NOMO-1 treated with DMSO at 0.1 percent for 48 hours (cell line): ENCODE measurements at regions not wholly inside any gene's neighbourhood (a gene's known extent, or its start where the extent isn't known, plus 50 kb on each side); places are given as distances from the start of the nearest gene placed in this dataset.
"Not testable (repeated sequence)": the region's sequence is repeated elsewhere in the genome, so short reads cannot be mapped to it uniquely, and the experiment has no call there.

Experiments
- DNase-seq: peaks from one replicate; lab custom pipeline; 2025; ENCODE audit not compliant: unreplicated experiment; lab: John Stamatoyannopoulos, UW

DNA sequence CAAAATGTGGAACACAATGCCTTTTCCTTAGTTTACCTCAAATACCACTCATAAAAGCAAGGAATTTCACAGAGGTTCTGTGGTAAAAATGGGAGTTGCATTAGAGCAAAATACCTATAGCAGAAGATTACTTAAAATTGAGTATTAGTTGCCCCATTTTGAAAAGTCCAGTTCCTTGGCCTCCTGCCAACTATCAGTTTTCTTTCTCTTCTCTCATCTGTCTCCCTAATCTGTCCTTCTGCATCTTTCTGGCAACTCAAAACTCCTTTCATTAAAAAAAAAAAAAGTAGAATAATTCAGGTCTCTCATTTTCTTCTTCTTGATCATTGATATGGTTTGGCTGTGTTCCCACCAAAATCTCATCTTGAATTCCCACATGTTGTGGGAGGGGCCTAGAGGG lies 127.3 kb downstream of the ATP23 start:
- DNase-seq = no peak

DNA sequence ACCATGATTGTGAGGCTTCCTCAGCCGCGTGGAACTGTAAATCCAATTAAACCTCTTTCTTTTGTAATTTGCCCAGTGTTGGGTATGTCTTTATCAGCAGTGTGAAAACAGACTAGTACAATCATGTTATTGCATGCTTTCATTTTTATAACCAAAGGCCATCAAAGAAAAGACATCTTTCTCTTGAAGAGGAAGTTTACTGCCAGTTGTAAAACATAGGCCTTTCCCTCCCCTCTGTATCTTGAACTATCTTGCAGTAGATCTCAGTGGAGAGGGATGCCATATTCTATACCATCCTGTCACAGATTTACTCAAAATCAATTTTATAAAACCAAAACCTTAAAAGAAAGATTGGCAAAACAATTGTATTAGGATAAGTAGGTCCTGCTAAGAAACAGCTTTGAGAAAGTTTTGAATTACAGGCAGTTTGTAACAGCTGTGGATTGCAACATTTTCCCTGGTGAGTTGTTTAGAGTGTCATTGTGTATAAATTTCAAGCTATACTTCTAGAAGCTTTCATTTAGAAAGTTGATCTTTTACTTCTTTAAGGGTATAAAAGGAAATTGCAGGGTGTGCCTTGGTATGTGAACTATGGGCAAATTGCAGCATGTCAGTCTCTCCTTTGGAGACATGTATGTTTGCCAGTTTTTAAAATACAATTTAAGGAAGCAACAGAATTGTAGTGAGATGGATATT lies 128.0 kb downstream of the ATP23 start:
- DNase-seq = peak; percentile 79

DNA sequence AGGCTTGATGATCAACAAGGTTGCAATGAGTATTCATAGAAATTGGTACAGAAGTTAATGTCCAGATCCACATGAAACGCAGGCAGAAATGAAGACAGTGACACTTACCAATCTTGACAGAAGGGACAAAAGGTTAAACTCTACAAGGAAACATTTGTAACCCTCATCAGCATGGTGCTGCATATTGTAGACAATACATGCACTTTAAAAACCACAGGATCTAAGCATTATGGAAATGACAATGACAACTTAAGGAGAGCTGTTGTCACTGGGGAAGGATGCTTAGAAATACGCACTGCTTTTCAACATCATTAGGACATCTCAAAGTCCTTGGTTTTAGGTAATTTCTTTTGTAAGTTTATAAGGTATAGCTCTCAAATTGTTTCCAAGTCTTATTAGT lies 130.6 kb downstream of the ATP23 start:
- DNase-seq = no peak

DNA sequence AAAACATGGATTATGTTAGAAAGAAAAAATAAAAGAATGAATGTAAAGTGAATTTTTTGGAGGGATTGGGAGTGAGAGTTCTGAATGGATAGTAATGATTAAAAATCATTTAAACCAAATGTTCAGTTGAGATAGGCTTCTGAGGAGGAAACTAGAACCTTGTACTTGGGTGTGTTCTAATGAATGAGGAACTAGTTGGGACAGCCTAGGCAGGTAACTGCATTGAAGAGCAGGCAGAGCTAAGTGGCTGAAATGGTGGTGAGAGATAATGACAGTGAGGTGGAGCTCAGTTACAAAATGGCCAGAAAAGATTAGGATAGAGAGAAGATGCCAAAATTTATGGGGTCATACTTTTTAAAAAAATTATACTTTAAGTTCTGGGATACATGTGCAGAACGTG lies 132.9 kb downstream of the ATP23 start:
- DNase-seq = no peak

DNA sequence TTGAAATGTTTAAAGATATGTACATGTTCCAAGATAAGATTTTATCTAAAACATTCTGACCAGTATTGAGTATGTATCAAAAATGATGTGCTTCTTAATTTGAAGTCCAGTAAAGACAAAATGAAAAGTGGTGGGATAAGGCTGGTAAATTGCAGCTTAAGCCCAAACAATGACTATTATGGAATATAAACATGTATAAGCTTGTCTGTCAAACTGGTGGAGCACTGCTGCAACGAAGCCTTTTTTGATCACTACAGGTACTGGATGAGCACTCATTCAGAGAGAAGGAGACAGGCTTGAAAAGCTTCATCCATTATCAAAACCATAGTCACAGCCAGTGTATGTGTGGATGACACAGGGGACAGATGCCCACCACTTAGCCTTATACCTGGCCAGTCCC lies 138.4 kb downstream of the ATP23 start:
- no peak for DNase-seq

DNA sequence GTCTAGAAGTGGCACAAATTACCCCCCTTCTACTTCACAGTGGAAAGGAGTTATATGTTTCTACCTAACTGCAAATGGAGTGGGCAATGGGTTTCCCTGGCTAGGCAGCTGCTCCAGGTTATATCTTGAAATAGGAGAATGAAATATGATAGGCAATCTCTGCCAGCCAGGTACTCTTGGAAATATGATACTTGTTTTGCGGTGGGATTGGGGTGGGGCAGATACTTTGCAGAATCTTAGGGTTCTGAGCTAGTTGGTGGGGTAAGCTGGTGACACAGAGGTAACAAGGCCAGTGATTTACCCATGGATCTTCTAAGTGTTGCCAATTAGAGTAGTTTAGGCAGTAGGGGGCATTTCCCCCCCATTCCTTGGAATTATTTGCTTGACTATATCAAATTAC lies 140.1 kb downstream of the ATP23 start:
- DNase-seq = no peak

DNA sequence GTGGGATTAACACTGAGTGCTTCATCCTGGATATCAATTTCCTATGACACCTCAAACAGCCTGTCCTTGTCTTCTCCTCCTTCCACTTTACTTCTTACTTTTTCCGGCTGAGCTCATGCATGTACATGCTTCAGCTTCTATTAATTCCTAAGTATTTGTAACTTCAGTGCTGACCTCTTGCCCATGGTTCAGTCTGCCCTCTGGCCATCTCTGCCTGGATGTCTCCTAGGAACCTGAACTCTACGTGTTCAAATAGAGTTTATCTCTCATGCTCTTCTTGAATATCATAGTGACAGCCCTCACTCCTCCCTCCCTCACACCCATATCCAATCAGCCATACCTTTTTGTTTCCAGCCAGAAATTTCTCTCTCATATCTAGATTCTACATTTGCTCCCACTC lies 141.6 kb downstream of the ATP23 start:
- DNase-seq = no peak

DNA sequence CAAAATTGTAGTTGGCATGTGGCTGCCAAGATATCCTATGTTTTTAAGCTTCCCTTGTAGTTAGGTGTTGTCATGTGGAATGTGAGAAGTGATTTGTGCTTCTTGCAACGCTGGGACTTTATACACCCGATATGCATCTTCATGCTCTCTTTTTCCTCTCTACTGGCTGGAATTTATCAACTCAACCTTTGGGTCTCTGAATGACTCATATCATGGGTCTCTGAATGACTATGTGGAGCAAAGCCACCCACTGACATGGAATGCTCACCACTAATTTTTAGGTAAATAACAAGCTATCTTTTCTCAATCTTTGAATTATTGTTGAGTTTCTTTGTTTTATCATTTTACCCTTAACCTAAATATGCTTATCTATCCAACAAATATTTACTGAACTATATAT lies 144.6 kb downstream of the ATP23 start:
- no peak for DNase-seq

DNA sequence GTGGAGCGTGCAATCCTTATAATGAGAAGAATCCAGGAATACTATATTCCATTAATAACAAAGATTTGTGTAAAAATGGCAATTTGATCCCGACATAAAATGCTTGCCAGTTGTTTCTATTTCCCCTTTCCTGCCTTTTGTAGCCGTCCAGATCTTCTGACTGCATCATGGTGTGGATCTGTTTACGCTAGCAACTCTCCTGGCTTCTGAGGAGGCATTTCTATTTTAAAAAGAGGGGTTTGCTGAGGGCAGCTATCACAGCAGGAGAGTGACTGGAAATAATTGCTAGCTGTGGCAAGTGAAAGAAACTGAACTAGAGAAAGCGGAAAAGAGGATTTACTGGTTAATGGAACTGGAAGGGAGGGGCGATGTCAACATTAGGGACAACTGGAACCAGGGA lies 145.6 kb downstream of the ATP23 start:
- no peak for DNase-seq

DNA sequence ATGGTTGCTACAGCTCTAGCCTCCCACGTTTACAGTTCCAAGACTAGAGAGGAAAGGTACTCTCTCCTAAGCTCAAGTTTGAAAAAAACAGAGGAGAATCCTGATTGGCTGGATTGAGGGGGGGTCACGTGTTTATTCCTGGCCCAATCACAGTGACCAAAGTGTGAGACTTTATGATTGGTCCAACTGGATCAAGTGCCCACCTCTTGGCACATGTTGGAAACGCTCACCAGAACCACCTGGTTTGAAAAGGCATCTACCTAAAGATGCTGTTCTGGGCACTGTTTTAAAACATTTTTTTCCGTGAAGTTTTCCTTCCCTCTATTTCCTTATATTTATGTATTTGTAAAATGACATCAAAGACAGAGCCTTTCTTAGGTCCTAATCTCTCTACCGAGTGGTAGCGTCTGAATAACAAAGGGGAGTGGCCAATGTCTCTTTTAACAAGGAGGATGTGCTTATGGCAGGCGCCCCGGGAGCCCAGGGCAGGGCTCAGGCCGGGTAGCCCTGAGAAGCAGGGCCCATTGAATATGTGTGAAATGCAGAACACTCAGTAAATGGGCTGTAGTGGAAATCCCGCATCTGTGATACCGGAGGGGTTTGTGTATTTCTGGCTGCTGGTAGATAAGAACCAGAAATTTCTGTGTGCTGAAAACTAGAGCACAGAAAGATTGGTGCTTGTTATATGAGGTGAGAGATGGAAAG lies 146.2 kb downstream of the ATP23 start:
- DNase-seq = no peak

DNA sequence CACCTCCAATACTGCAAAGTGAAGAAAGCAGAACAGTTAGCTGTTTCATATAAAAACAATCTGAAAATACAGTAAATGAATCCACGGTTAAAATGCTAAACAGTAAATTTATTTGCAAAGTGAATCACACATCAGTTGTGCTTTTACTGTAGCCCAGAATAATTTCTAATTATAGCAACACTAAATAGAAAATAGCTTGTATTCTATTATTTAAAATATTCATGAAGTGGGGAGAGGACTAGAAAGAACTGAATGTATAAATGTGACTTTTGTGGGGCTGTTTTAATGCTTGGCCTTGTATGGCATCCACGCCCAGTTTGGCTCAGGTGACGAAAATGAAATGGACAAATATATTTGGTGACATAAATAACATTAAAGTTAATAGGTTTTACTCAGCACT lies 148.2 kb downstream of the ATP23 start:
- DNase-seq = no peak

DNA sequence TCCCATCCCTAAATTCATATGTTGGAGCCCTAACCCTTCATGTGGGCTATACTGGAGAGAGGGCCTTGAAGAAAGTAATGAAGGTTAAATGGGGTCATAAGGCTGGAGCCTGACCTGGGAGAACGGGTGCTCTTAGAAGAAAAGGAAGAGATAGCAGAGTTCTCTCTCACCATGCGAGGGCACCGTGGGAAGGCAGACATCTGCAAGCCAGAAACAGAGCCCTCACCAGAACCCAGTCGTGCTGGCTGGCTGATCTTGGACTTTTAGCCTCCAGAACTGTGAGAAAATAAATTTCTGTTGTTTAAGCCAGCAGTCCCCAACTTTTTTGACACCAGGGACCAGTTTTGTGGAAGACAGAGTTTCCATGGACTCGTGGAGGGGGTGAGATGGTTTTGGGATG lies 149.3 kb downstream of the ATP23 start:
- no peak for DNase-seq

DNA sequence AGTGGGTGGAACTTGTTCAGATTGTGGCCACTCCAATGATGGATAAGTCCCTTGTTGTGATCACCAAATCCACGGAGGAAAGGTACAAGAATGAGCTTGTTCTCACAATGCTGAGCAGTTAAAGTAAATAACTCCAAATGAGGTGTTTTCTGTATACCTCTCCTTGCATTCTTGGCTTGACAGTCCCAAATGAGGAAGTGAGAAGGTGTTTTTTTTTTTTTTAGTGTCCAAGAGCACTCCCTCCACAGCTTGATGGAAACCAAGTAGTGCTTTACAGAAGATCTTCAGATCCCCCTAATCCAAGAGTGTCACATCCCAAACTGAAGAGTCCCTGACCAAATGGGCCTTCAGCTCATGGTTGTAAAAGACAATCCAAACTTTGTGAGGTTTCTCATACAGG lies 153.6 kb downstream of the ATP23 start:
- no peak for DNase-seq

DNA sequence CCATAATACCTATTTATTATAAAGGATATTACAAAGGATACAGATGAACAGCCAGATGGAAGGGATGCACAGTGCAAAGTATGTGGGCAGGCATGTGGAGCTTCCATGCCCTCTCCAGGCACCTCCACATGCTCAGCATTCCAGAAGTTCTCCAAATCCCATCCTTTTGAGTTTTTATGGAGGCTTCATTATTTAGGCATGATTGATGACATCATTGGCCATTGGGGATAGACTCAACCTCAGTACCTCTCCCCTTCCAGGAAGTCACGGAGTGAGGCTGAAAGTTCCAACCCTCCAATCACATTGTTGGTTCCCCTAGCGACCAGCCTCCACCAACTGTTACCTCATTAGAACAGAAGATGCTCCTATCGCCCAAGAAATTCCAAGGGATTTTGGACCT lies 156.4 kb downstream of the ATP23 start:
- no peak for DNase-seq

DNA sequence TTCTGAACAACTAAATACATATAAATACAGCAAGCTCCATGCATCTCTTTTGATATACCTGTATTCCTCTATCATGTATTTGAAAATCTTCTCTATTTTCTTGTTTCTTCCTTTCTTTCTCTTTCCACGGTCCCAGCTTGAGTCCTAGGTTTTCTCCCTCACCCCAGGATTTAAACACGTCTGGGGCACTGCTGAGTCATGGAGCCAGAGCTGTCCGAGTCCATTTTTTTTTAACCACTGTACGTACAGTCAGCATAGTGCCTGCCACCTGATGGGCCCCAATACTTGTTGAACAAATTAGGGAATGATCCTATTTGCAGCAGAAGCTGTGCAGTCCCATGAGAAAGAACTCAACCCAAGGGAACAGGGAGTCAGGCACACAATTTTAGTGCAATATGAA lies 158.1 kb downstream of the ATP23 start:
- no peak for DNase-seq

DNA sequence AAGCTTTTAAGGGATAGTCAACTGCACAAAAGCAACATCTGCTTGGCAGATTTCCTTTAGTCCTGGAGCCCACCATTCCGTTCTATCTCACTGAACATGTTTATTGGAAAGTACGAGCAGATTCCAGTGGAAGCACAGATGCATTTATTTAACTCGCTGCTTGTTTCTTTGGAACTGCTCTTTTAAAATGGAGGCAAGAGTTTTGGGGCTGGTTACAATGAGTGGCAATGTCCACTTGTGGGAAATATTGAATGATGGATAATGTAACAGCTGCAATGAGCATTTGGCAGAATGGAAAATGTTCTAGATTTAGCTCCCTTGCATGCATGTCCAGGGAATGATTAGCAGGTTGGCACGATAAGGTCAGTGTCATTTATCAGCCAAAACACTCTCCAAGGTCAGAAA lies 163.0 kb downstream of the ATP23 start:
- DNase-seq = no peak

DNA sequence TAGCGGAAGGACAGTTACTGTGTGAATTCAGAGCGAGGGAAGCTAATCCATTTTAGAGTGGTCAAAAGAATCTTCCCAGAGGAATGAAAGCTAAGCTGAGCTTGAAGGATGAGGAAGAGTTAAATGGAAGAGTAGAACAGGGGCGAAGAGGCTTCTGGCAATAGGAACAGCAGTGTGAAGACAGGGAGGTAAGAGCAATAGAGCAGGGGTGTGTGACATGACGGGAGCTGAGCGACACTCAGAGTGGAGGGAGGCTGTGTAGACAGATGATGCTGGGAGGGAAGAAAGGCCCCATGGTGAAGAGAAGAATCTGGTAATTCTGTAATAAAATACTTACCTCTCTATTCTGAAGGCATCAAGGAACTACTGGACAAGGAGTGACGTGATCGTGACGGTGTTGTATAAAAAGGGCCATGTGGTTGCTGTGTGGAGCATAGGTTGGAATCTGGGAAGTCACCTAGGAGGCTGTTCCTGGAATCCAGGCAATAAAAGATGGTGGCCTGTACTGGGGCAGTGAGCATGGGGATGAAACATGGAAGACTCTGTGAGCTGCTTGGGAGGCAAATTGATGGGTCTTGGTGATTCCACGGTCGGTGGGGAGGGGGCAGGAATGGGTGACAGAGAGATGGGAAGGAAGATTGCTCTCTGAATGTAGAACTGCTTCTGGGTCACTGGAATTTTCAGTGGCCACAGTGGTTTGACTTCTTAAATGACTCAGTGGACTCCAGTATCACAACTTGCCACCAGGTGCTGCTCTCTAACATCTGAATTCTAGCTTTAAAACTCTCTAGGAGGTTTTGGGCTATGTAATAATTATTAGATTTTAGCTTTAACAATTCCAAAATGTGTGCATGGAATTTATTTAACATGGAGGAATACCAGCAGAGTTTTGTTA lies 164.1 kb downstream of the ATP23 start:
- no peak for DNase-seq

DNA sequence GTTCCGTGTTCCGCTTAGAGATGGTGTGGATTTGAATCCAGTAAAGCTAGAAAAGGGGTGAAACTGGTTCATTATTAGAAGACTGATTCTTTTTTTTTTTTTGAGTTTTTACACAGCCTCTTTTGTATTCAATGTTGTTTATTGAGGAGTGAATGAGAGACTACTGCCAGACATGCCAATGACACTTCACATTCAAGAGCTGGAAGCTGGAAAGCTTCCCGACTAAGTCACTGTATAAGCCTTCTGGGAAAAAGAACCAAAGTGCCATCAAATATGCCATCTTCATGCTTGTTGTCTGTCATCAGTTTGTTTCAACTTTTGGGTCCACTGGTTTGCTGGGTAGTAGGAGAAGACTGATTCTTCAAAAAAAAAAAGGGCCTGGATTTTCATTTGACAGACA lies 164.8 kb downstream of the ATP23 start:
- no peak for DNase-seq

DNA sequence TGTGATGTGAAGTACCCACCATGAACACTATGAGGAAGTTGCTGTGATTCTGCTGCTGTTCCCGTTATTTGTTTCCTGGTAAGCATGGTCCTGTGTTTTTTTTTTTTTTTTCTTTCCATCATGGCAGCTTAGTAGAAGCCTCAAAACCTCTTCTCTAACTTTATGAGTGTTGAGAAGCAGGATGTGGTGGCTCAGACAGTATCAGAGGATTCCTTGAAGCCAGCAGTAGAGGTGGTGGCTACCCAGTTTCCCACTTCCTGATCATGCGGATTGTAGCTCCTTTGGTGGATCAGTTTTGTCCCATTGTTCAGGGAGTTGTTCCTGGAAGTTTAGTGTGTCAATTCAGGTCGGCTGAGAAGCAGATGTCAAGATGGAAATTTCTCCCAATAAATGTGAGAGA lies 175.8 kb downstream of the ATP23 start:
- DNase-seq = no peak

DNA sequence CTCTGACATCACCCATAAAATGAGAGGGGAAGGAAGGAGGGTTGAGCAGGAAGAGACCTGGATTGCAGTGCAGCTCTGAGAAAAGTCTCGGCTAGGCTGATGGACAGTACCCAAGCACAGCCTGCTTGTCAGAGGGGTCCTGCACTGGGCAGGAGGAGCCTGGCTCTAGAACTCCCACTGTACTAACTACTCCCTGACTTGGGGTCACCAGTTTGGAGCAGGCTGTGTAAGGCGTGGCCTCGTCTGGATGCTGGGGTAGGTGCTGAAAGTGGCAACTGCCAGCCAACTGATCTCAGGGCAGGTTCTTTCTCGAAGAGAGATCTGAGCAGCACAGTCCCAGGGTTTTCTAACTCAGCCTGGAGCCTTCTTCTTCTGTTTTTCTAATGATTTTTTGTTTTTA lies 176.3 kb downstream of the ATP23 start:
- DNase-seq = no peak

DNA sequence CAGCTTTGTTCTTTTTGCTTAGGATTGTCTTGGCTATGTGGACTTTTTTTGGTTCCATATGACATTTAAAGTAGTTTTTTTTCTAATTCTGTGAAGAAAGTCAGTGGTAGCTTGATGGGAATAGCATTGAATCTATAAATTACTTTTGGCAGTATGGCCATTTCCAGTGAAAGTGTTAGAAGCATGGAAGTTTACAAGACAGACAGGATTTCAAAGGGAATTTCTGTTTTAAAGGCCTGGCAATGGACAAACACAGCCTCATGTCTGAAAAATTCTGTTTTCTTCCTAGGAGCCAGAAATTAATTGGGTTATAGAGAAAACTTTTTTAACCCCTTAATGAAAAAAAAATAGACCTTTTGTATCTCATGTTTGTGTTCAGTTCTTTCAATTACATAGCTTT lies 184.4 kb downstream of the ATP23 start:
- DNase-seq = not testable (repeated sequence)
